Transverse colon (tissue), 4 donors: ENCODE measurements at regions not wholly inside any gene's neighbourhood (a gene's known extent, or its start where the extent isn't known, plus 50 kb on each side); places are given as distances from the start of the nearest gene placed in this dataset.

Experiments
- DNase-seq: peaks from one replicate; pipeline ENCODE4 v3.0.0-alpha.2; 2019
- H3K27ac ChIP-seq, 4 donors: fragments of 200-600 bp; sonication (generic); 2 replicates each; pipeline ENCODE4 v1.5.1; 2016 to 2018; ENCODE audit warnings: inconsistent platforms in 4 of 4
- H3K27me3 ChIP-seq: fragments of 200-600 bp; sonication (generic); 2 replicates; pipeline ENCODE4 v1.5.1; 2017; ENCODE audit warnings: inconsistent platforms
- H3K36me3 ChIP-seq, 4 donors: fragments of 200-600 bp; sonication (generic); 2 replicates each; pipeline ENCODE4 v1.5.1; 2017 to 2019; ENCODE audit warnings: inconsistent platforms in 4 of 4
- H3K4me1 ChIP-seq, 4 donors: fragments of 200-600 bp; sonication (generic); 2 replicates each; pipeline ENCODE4 v1.5.1; 2017 to 2020; ENCODE audit warnings: inconsistent platforms in 4 of 4
- H3K4me3 ChIP-seq, 4 donors: fragments of 200-600 bp; sonication (generic); 1 replicate in 1 of 4; 2 replicates in 3 of 4; pipeline versions ENCODE4 v1.5.1 to v1.6.1; 2017 to 2019; ENCODE audit warnings: inconsistent platforms in 4 of 4
- H3K9me3 ChIP-seq, 2 donors: fragments of 200-600 bp; sonication (generic); 2 replicates each; pipeline ENCODE4 v1.5.1; 2017 to 2019; ENCODE audit warnings: inconsistent platforms in 2 of 2
- CTCF ChIP-seq, 5 experiments: fragments of 200-600 bp in 3 of 5; fragments of 450-650 bp in 2 of 5; sonication (generic) in 3 of 5; IDR thresholded peaks; 1 replicate in 2 of 5; 2 replicates in 3 of 5; pipeline ENCODE4 v1.5.1; 2016 to 2017; ENCODE audit warnings: antibody characterized with exemption in 5 of 5, inconsistent platforms in 3 of 5, mild to moderate bottlenecking in 2 of 5, moderate library complexity in 1 of 5
- EP300 ChIP-seq: sonication (generic); formaldehyde crosslinking; IDR thresholded peaks from one replicate; pipeline ENCODE4 v1.6.1; 2017; ENCODE audit warnings: antibody characterized with exemption, low read depth
- POLR2A ChIP-seq: fragments of 450-650 bp; IDR thresholded peaks from one replicate; pipeline ENCODE4 v1.6.1; 2016; ENCODE audit warnings: antibody characterized with exemption, mild to moderate bottlenecking, moderate library complexity
- POLR2AphosphoS5 ChIP-seq, 3 donors: sonication (generic); formaldehyde crosslinking; IDR thresholded peaks; one replicate each; pipeline ENCODE4 v1.6.1; 2016; ENCODE audit warnings: antibody characterized with exemption in 3 of 3
- WGBS, 2 donors: methylation state at CpG; one replicate each; pipeline ENCODE4 v1.1.5; 2018; ENCODE audit warnings: low coverage in 1 of 2; 5-methylcytosine and 5-hydroxymethylcytosine counted together
- in situ Hi-C, 4 donors: fragments of 200-750 bp; cut with MboI; loops; one replicate each; pipeline versions ENCODE4 v1.15.0 to v1.15.1; 2017; ENCODE audit warnings: low sequenced_read_pairs in 3 of 4, low pct_ligation_motif_present in 1 of 4, low pct_unique_long_range_greater_than_20kb in 1 of 4
- intact Hi-C: fragments of 100-400 bp; cut with DNase I; formaldehyde crosslinking; loops from one replicate; pipeline ENCODE4 v1.15.1; 2023; ENCODE audit warnings: low total_unique reads

GRCh38 chr18:61167902-61168301, 165.3 kb upstream of the CDH20 start:
- Histone ChIP-seq H3K27ac (no peak overlapping the region), H3K4me1 (no peaks in the 10 kb centered on the region), H3K36me3 (no peaks in the 10 kb centered on the region), H3K4me3 (no peak overlapping the region), H3K27me3 (no peaks in the 10 kb centered on the region), H3K9me3 (no peaks in the 10 kb centered on the region)
- no peak for DNase-seq
- intact Hi-C loops: no loop called here
- TF ChIP-seq CTCF (IDR thresholded peaks at IDR 0.05) (no peak), EP300 (no peak), POLR2A (no peak), POLR2AphosphoS5 (IDR thresholded peaks at IDR 0.05) (no peak)
- WGBS, 2 donors: 75 to 88% methylated on average over 1 of the region's 1 CpG
- in situ Hi-C loops: no loop called here

- no peaks in the 10 kb centered on the region for H3K9me3 ChIP-seq
- no peaks in the 10 kb centered on the region for H3K36me3 ChIP-seq
- no peak overlapping the region for H3K27ac ChIP-seq
- intact Hi-C loops: no loop called here
- H3K4me3 ChIP-seq: no peak overlapping the region
- TF ChIP-seq EP300 (no peak), CTCF (IDR thresholded peaks at IDR 0.05) (no peak), POLR2A (no peak), POLR2AphosphoS5 (IDR thresholded peaks at IDR 0.05) (no peak)
- H3K27me3 ChIP-seq: no peaks in the 10 kb centered on the region
- no peaks in the 10 kb centered on the region for H3K4me1 ChIP-seq
- no peak for DNase-seq
- in situ Hi-C loops: no loop called here
- 76% methylated on average over 4 of the region's 4 CpGs; no CpG with 5 or more reads in 1 of the 2 donors for WGBS, 2 donors
These were observed 163.8 kb upstream of the CDH20 start for GRCh38 chr18:61169386-61169785.

- no peak overlapping the region for H3K4me3 ChIP-seq
- no peaks in the 10 kb centered on the region for H3K36me3 ChIP-seq
- WGBS, 2 donors: 67 to 70% methylated on average over 1 of the region's 1 CpG
- intact Hi-C loops: no loop called here
- DNase-seq: no peak
- TF ChIP-seq POLR2AphosphoS5 (IDR thresholded peaks at IDR 0.05) (no peak), POLR2A (no peak), CTCF (IDR thresholded peaks at IDR 0.05) (no peak), EP300 (no peak)
- no peaks in the 10 kb centered on the region for H3K4me1 ChIP-seq
- H3K27me3 ChIP-seq: no peaks in the 10 kb centered on the region
- H3K9me3 ChIP-seq: no peaks in the 10 kb centered on the region
- no peak overlapping the region for H3K27ac ChIP-seq
- in situ Hi-C loops: no loop called here
These were observed 160.6 kb upstream of the CDH20 start for GRCh38 chr18:61172624-61173023.

- DNase-seq: no peak
- H3K9me3 ChIP-seq: no peaks in the 10 kb centered on the region
- 82 to 88% methylated on average over 5 to 6 of the region's 6 CpGs for WGBS, 2 donors
- H3K36me3 ChIP-seq: no peaks in the 10 kb centered on the region
- H3K27ac ChIP-seq: no peak overlapping the region
- in situ Hi-C loops: no loop called here
- intact Hi-C loops: no loop called here
- TF ChIP-seq EP300: no peak
- TF ChIP-seq POLR2A: no peak
- TF ChIP-seq POLR2AphosphoS5 (IDR thresholded peaks at IDR 0.05): no peak
- no peak for TF ChIP-seq CTCF (IDR thresholded peaks at IDR 0.05)
- no peaks in the 10 kb centered on the region for H3K4me1 ChIP-seq
- no peaks in the 10 kb centered on the region for H3K27me3 ChIP-seq
- no peak overlapping the region for H3K4me3 ChIP-seq
These were observed 159.7 kb upstream of the CDH20 start for GRCh38 chr18:61173554-61173953.
